H1 (cell line): ENCODE measurements at regions not wholly inside any gene's neighbourhood (a gene's known extent, or its start where the extent isn't known, plus 50 kb on each side); places are given as distances from the start of the nearest gene placed in this dataset.

Experiments
- CTCF ChIA-PET: fragments of 300-600 bp; sonication (Branson Sonifier 250); formaldehyde crosslinking; loops from one replicate; lab custom pipeline; 2021; ENCODE audit not compliant: partially characterized antibody; lab: Charles Lee
- POLR2A ChIA-PET: fragments of 300-600 bp; sonication (Branson Sonifier 250); formaldehyde crosslinking; loops from one replicate; lab custom pipeline; 2021; ENCODE audit warnings: inconsistent platforms; ENCODE audit not compliant: partially characterized antibody; lab: Charles Lee
- DNase-seq, 2 experiments: peaks; one replicate each; pipeline versions ENCODE4 v3.0.0 to v3.0.0-alpha.2; 2010 to 2022; ENCODE audit warnings: low spot score in 2 of 2, low read depth in 1 of 2, mixed read lengths in 1 of 2
- FAIRE-seq: peaks from 2 replicates; lab custom pipeline; 2011; peaks lifted over from hg19 to GRCh38; lab: Jason Lieb, UNC
- H2AFZ ChIP-seq: 2 replicates; pipeline ENCODE4 v1.8.1; 2012; ENCODE audit warnings: low read length, inconsistent platforms
- H2AK5ac ChIP-seq: 2 replicates; pipeline ENCODE4 v1.6.1; 2013; ENCODE audit warnings: low read depth, low read length
- H2BK120ac ChIP-seq: replicated peaks from 2 replicates; pipeline ENCODE3; 2013; ENCODE audit warnings: low read depth, low read length, inconsistent platforms
- H2BK12ac ChIP-seq: 2 replicates; pipeline ENCODE4 v1.6.1; 2013; ENCODE audit warnings: low read depth, low read length
- H2BK15ac ChIP-seq: 2 replicates; pipeline ENCODE4 v1.6.1; 2013; ENCODE audit warnings: low read length
- H2BK20ac ChIP-seq: 2 replicates; pipeline ENCODE4 v1.6.1; 2013; ENCODE audit warnings: low read length
- H2BK5ac ChIP-seq: 2 replicates; pipeline ENCODE4 v1.6.1; 2013; ENCODE audit warnings: low read depth, low read length
- H3K14ac ChIP-seq: 2 replicates; pipeline ENCODE4 v1.6.1; 2013; ENCODE audit warnings: inconsistent platforms; ENCODE audit not compliant: insufficient read length
- H3K18ac ChIP-seq: 2 replicates; pipeline ENCODE4 v1.6.1; 2013; ENCODE audit warnings: low read length; ENCODE audit errors: extremely low read depth
- H3K23ac ChIP-seq: 2 replicates; pipeline ENCODE4 v1.6.1; 2013; ENCODE audit warnings: inconsistent platforms; ENCODE audit not compliant: insufficient read length
- H3K23me2 ChIP-seq: 2 replicates; pipeline ENCODE4 v1.6.1; 2013; ENCODE audit warnings: low read depth, low read length
- H3K27ac ChIP-seq: 2 replicates; pipeline ENCODE4 v1.6.1; 2011; ENCODE audit warnings: low read depth, low read length, inconsistent platforms
- H3K27me3 ChIP-seq, 4 experiments: replicated peaks in 1 of 4; 1 replicate in 1 of 4; 2 replicates in 3 of 4; pipeline versions ENCODE4 v1.6.1 to v1.8.1; 2011 to 2013; ENCODE audit warnings: low read length in 3 of 4, mild to moderate bottlenecking in 3 of 4, inconsistent platforms in 2 of 4, mixed read lengths in 2 of 4, moderate library complexity in 1 of 4; ENCODE audit not compliant: control insufficient read depth in 3 of 4, insufficient read depth in 3 of 4; ENCODE audit errors: extremely low read depth in 1 of 4
- H3K36me3 ChIP-seq, 4 experiments: 2 replicates each; pipeline versions ENCODE4 v1.6.1 to v1.8.1; 2011 to 2013; ENCODE audit warnings: mild to moderate bottlenecking in 4 of 4, low read length in 3 of 4, moderate library complexity in 2 of 4, control low read depth in 1 of 4, inconsistent platforms in 1 of 4; ENCODE audit not compliant: insufficient read depth in 4 of 4, control insufficient read depth in 2 of 4
- H3K4ac ChIP-seq: replicated peaks from 2 replicates; pipeline ENCODE3; 2013; ENCODE audit warnings: low read length, low read depth, mixed read lengths, inconsistent platforms; ENCODE audit not compliant: insufficient read length
- H3K4me1 ChIP-seq, 4 experiments: replicated peaks in 1 of 4; 1 replicate in 1 of 4; 2 replicates in 3 of 4; pipeline versions ENCODE4 v1.6.1 to v1.8.1; 2011 to 2013; ENCODE audit warnings: low read length in 3 of 4, inconsistent platforms in 2 of 4, mixed read lengths in 1 of 4; ENCODE audit not compliant: insufficient read depth in 4 of 4, control insufficient read depth in 3 of 4
- H3K4me2 ChIP-seq, 2 experiments: 2 replicates each; pipeline versions ENCODE4 v1.6.1 to v1.8.1; 2011 to 2013; ENCODE audit warnings: low read depth in 2 of 2, low read length in 2 of 2, control low read depth in 1 of 2, inconsistent platforms in 1 of 2, mild to moderate bottlenecking in 1 of 2; ENCODE audit not compliant: insufficient read depth in 1 of 2
- H3K4me3 ChIP-seq, 4 experiments: fragments of 200-600, 300-600 bp in 1 of 4; sonication (generic), shearing (Covaris generic), sonication (Bioruptor Twin) in 1 of 4; 2 replicates each; pipeline versions ENCODE4 v1.5.1 to v1.8.1; 2011 to 2016; ENCODE audit warnings: low read length in 4 of 4, low read depth in 3 of 4, control low read depth in 2 of 4, inconsistent platforms in 2 of 4, mild to moderate bottlenecking in 2 of 4, mixed read lengths in 1 of 4, moderate library complexity in 1 of 4; ENCODE audit not compliant: insufficient read depth in 2 of 4; ENCODE audit errors: extremely low read depth in 1 of 4
- H3K56ac ChIP-seq: replicated peaks from 2 replicates; pipeline ENCODE3; 2013; ENCODE audit warnings: low read depth, mild to moderate bottlenecking, mixed read lengths, low read length, inconsistent platforms; ENCODE audit not compliant: insufficient read length
- H3K79me1 ChIP-seq: 2 replicates; pipeline ENCODE4 v1.6.1; 2013; ENCODE audit warnings: low read depth, low read length, control low read depth
- H3K79me2 ChIP-seq, 2 experiments: 2 replicates each; pipeline versions ENCODE4 v1.6.1 to v1.8.1; 2012 to 2013; ENCODE audit warnings: low read length in 2 of 2, mild to moderate bottlenecking in 2 of 2, inconsistent platforms in 1 of 2; ENCODE audit not compliant: insufficient read depth in 2 of 2, control insufficient read depth in 1 of 2
- H3K9ac ChIP-seq, 4 experiments: replicated peaks in 1 of 4; 1 replicate in 1 of 4; 2 replicates in 3 of 4; pipeline versions ENCODE4 v1.6.1 to v1.8.1; 2011 to 2013; ENCODE audit warnings: low read depth in 3 of 4, low read length in 3 of 4, control low read depth in 2 of 4, mild to moderate bottlenecking in 2 of 4, moderate library complexity in 2 of 4, inconsistent platforms in 1 of 4; ENCODE audit errors: extremely low read depth in 1 of 4
- H3K9me3 ChIP-seq, 2 experiments: 2 replicates each; pipeline versions ENCODE4 v1.6.1 to v1.8.1; 2012 to 2013; ENCODE audit warnings: mild to moderate bottlenecking in 2 of 2, moderate library complexity in 2 of 2, control low read depth in 1 of 2, inconsistent platforms in 1 of 2, low read depth in 1 of 2, low read length in 1 of 2, mixed read lengths in 1 of 2; ENCODE audit not compliant: insufficient read depth in 2 of 2
- H4K20me1 ChIP-seq, 2 experiments: replicated peaks in 1 of 2; 2 replicates each; pipeline versions ENCODE3 to v1.8.1; 2011 to 2013; ENCODE audit warnings: inconsistent platforms in 2 of 2, low read length in 2 of 2, mild to moderate bottlenecking in 1 of 2; ENCODE audit not compliant: insufficient read depth in 2 of 2, control insufficient read depth in 1 of 2
- H4K5ac ChIP-seq: 2 replicates; pipeline ENCODE4 v1.6.1; 2013; ENCODE audit warnings: low read length, low read depth, mixed read lengths, inconsistent platforms; ENCODE audit not compliant: insufficient read length
- H4K8ac ChIP-seq: 2 replicates; pipeline ENCODE4 v1.8.0; 2013; ENCODE audit warnings: mild to moderate bottlenecking, moderate library complexity, low read length, inconsistent platforms; ENCODE audit not compliant: insufficient read depth; ENCODE audit errors: extremely low read depth
- H4K91ac ChIP-seq: replicated peaks from 2 replicates; pipeline ENCODE3; 2013; ENCODE audit warnings: low read length, mixed read lengths, inconsistent platforms; ENCODE audit not compliant: insufficient read length
- CBX8 ChIP-seq: fragments of 300-800, 300-1000 bp; sonication (generic); IDR thresholded peaks from 2 replicates; pipeline ENCODE4 v1.7.1; 2016; ENCODE audit warnings: low read depth, low read length, borderline replicate concordance
- SP4 ChIP-seq: IDR thresholded peaks from 2 replicates; pipeline ENCODE4 v1.6.1; 2012; ENCODE audit warnings: low read length, inconsistent platforms
- WGBS, 2 experiments: shearing (Covaris generic) in 1 of 2; methylation state at CpG; one replicate each; pipeline versions ENCODE4 v1.1.6 to v1.1.7; 2013 to 2015; ENCODE audit warnings: low lambda C conversion rate in 2 of 2, mixed read lengths in 2 of 2, inconsistent platforms in 1 of 2, low coverage in 1 of 2, missing lambda C conversion rate in 1 of 2; ENCODE audit not compliant: insufficient replicate concordance in 2 of 2, insufficient coverage in 1 of 2, insufficient read length in 1 of 2; ENCODE audit errors: extremely low coverage in 1 of 2, missing lambda C conversion rate in 1 of 2; 5-methylcytosine and 5-hydroxymethylcytosine counted together

DNA sequence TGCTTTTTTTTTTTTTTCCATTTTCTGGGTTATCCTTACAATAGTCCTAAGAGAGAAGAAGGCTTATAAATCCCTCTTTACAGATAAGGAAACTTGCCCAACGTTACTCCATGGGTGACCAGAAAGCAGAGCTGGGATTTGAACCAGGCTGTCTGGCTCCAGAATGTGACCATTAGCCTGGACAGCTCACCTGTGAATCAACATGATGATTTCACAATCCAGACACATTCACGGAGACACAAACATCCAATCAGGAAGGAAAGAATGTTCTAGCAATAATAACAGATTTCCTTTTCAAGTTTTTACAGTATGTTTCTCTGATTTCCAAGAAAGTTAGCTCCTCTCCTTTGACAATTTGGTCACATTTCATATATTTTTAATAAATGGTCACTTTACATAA, 118.3 kb downstream of the GALC start:
- H4K20me1 ChIP-seq, result no peaks in the 10 kb centered on the region
- WGBS, 2 experiments, result 84% methylated on average over 2 of the region's 2 CpGs; no CpG with 5 or more reads in 1 of the 2 experiments
- no peak overlapping the region for H3K4ac ChIP-seq
- no peak overlapping the region for H4K8ac ChIP-seq
- H3K9me3 ChIP-seq, result no peaks in the 10 kb centered on the region
- H2BK5ac ChIP-seq, result no peak overlapping the region
- no peak overlapping the region for H3K23ac ChIP-seq
- no peaks in the 10 kb centered on the region for H3K23me2 ChIP-seq
- H2BK20ac ChIP-seq, result no peak overlapping the region
- no peak overlapping the region for H2BK15ac ChIP-seq
- no peak overlapping the region for H2BK120ac ChIP-seq
- H2BK12ac ChIP-seq, result no peak overlapping the region
- no peak overlapping the region for H3K27ac ChIP-seq
- no peaks in the 10 kb centered on the region for H3K36me3 ChIP-seq
- no peak overlapping the region for H3K18ac ChIP-seq
- no peak overlapping the region for H3K4me3 ChIP-seq
- no peaks in the 10 kb centered on the region for H3K79me2 ChIP-seq
- H2AFZ ChIP-seq, result no peak overlapping the region
- no peaks in the 10 kb centered on the region for H3K27me3 ChIP-seq
- DNase-seq, result no peak
- TF ChIP-seq CBX8 (no peak), SP4 (no peak)
- TF ChIP-seq, all 59 proteins: peak for 0
- Histone ChIP-seq H3K4me1 (no peaks in the 10 kb centered on the region), H3K9ac (no peak overlapping the region), H3K14ac (no peak overlapping the region), H3K56ac (no peak overlapping the region), H4K91ac (no peak overlapping the region), H4K5ac (no peak overlapping the region), H3K4me2 (no peak overlapping the region), H2AK5ac (no peak overlapping the region), H3K79me1 (no peaks in the 10 kb centered on the region)
- POLR2A ChIA-PET, result no interaction called here
- no peak for FAIRE-seq
- CTCF ChIA-PET, result interaction anchor here (0.7 to 2.6 kb wide), 4 partner anchors 12 to 129 kb away, joined by 3 to 13 read pairs (median 4); no protein-coding TSS in a partner anchor
